CD1c-positive myeloid dendritic cell (primary cell): ENCODE measurements at regions not wholly inside any gene's neighbourhood (a gene's known extent, or its start where the extent isn't known, plus 50 kb on each side); places are given as distances from the start of the nearest gene placed in this dataset.

Experiments
- DNase-seq: peaks from one replicate; pipeline ENCODE4 v3.0.0-alpha.2; 2016; ENCODE audit errors: extremely low spot score

DNA sequence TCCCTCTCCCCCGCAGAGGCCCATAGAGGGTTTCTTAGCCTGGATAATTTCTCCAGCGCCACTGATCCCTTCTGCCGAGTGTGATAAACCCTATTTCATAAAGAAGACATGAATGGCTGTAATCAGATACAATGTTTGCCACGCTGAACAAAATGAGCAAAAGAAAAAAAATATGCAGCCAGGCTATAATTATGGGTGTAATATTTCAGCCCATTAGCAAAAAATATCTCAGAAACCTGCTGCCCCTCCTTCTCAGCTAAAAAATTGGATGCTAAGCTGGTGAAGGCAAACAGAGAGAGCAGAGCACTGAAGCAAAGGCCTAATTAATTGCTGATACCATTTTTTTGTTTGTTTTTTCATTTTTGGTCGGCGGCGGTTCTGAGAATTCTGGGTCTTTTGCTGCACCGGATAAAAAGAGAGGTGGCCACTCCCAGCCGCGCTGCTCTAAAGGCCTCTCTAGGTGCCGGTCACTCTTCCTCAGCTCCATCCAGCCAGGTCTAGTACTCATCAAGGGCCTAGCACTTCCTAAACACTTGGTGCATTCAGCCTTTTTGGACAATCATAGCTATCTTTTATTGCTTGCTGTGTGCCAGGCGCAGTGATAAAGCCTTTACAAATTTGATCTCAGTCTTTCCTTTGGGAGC is 128.7 kb upstream of the TLE3 start:
- no peak for DNase-seq

GRCh38 chr15:70225416-70225815 is 127.7 kb upstream of the TLE3 start:
- DNase-seq: no peak

GRCh38 chr15:70222606-70223005 is 124.9 kb upstream of the TLE3 start:
- DNase-seq: no peak

DNA sequence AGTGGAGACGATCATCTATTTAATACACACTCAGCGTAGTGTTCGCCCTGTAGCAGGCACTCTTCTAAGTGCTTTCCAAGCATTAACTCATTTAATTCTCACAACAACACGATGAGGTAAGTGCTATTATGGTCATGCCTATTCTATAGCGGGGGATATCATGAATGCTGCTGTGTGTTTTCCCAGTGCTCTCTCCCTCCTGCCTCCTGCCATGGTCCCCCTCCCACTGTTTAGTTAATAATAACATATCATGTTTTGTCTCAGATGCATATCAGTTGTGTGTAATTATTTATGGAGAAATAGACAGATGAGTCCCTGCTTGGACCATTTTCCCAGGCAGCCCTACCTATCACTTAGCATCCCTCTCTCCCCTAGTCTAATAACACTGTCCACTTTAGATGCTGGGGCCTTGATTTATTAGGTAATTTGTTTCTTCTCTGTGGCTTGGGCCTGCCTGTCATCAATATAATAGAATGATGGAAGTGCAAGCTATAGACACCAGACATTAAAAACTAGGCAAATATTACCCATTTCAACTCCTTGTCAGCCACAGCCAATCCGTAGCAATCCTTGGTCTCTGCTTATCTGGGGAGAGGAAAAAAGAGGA is 122.9 kb upstream of the TLE3 start:
- DNase-seq: no peak

DNA sequence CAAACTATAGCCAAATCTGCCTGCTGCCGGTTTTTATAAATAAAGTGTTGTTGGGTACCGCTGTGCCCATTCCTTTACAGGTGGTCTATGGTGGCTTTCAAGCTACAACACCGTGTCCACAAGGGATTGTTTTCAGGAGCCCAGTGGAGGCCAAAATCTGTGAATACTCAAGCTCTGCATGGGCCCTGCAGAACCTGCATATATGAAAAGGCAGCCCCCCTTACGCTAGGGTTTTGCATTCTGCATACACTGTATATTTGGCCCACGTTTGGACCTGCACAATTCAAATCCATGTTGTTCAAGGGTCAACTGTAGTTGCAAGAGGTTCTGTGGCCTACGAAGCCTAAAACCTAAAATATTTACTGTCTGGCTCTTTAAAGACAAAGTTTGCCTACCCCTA is 122.2 kb upstream of the TLE3 start:
- no peak for DNase-seq

DNA sequence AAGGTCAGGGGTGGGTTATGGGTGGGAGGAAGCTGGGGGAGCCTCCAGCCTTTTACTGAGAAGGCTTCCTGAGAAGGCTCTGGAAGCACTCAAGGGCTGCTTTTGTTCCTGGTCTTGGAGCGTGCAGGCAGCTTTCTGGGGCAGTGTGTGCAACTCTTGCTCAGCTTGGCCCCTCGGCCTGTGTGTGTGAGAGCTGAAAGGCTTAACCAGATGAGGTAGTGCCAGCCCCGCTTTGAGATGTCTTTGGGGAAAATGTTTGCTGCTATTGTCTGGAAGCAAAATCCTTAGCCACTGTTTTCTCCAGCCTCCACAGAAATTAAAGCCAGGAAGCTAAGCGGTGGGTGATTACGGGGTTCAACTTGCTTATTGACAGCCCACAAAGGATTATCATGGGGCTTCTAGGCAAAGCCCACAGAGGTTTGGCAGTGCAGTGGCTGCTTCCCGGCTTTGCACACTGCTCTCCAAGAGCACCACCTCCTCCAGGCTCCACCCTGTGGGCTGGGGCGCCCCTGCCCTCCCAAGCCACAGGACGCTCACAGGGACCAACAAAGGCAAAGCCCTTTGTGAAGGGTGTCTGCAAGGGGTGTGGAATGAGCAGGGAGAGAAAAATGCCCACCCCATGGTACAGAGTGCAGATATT is 121.7 kb upstream of the TLE3 start:
- DNase-seq: no peak

DNA sequence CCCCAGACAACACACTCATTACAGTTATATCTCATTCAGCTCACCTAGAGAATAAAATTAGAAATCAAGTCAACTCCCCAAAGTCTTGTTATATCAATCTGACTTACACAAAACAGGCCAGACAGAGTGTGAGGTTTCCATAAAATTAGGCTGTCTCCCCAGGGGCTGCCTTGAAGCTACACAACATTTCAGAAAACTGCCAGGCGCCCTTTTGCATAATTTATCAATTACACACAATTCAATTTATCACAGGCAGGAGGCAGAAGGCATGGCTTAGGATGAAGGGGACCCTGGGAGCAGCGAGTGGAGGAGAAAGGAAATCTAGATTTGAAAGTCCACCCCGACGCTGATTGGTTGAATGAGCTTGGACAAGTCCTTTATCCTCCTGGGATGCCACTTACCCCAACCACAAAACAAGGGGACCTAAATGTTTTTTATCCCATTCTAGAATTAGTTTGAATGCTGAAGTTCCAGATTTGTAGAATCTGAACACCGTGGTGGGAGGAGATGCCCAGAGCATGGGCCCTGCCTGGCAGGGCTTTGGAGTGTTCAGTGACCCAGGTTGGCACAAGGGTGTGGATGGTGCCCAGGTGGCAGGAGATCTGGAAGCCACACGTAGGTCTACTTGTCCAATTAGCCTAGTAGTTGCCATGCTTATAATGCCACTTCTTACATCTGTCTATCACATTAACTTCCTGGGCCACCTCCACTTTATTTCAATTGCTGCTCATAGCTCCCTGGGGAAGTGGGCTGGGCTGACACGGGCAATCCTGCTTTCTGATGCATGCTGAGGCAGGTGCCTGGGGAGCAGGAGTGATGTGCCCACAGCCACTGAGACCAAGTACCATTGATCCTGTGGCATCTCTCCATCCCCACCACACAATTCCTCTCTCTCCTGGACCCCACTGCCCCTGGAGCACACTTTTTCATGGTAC is 119.8 kb upstream of the TLE3 start:
- DNase-seq: no peak

DNA sequence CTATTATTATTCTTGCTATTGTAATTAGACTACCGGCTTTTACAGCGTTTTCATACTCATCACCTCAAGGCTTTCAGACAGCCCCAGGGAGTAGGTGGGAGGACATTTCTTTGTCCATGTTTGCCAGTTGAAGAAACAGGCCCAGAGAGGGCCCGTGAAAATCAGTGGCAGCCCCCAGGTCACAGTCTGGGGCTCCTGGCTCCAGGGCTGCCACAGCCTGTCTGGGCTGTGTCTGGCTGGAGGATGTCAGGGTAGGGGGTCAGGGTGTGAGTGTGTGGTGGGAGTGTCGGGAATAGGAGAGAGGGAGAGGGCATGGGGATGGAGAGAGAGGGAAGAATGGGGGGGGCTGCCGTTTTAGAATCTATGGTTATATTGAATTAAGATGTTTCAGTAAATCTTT is 118.2 kb upstream of the TLE3 start:
- DNase-seq: no peak

DNA sequence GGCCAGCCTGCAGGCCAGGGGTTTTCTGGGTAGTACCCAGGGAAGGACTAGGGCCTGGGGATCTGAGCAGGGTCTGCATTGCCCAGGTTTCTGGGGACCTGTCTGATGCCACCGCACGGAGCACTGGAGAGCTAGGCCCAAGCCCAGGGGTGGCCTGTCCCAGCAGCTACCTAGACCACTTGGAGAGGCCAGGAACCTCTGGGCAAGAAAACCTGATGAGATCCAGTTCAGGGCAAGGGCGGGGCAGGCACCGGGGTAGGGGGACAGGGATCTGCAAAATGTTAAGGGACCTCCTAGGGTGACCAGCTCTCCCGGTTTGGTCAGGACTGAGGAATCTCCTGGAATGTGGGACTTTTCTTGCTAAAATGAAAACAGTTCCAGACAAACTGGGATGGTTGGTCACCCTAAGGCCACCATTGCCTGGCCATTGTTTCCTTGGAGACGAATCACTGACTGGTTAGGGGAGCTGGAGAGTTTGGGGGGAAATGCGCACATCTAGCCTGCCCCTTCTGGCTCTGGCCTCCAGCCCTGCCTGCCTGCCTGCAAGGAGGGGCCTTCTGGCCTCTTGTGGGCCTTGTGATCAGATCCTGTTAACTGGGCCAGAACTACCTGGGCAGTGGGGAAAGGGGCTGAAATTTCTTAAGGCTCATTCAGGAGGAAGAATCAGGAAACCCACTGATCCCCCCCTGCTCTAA is 117.4 kb upstream of the TLE3 start:
- DNase-seq: no peak

DNA sequence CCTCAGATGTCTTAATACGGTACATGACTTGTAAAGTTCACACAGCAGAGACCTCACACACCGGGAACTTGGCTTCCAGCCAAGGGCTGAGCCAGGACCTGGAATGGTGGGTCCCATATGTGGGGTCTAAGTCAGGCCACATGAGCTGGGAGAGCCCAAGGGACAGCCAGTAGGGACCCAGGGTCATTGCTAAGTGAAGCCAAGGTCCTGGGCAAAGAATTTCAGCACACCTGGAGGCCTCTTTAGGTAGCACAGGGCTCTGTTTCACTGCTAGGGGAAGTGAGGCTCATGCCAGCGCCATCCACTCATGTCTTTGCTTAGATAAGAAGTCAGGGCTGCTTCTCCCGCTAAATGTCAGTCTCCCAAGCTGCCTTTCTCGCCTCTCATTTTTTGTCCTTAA is 116.6 kb upstream of the TLE3 start:
- no peak for DNase-seq

DNA sequence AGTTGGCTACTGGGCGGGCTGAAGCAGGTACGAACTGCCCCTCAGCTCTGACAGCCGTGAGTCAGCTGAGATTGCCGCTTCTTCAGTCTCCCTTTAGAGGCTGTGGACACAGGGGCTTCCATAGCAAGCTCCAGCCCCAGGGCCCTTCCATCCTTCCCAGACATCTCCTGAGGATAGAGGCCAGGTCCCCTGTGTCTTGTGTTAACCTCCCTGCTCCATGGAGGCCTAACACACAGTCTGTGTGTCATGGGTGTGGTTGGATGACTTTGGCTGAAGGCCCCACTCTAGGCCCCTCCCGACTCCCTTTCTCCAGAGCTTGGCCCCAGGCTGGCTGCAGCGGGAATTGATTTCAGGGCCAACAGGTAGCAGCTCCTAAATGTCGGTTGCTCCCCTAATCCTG is 116.1 kb upstream of the TLE3 start:
- no peak for DNase-seq

DNA sequence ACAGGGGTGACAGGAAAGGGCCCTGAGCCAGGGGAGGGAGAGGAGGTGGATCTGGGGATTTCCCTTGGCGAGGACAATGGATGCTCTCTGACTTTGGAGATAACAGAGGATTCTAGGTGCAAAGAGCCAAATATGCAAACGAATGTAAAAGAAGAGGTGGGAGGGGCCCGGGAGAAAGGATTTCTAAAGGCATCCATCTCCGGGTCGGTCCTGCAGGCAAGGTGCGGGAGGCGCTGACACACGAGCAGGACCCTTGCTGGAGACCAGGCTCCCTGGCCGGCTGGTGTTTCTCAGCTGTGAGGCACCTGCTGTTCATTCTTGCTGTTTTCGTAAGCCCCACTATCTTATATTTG is 115.2 kb upstream of the TLE3 start:
- DNase-seq: no peak

DNA sequence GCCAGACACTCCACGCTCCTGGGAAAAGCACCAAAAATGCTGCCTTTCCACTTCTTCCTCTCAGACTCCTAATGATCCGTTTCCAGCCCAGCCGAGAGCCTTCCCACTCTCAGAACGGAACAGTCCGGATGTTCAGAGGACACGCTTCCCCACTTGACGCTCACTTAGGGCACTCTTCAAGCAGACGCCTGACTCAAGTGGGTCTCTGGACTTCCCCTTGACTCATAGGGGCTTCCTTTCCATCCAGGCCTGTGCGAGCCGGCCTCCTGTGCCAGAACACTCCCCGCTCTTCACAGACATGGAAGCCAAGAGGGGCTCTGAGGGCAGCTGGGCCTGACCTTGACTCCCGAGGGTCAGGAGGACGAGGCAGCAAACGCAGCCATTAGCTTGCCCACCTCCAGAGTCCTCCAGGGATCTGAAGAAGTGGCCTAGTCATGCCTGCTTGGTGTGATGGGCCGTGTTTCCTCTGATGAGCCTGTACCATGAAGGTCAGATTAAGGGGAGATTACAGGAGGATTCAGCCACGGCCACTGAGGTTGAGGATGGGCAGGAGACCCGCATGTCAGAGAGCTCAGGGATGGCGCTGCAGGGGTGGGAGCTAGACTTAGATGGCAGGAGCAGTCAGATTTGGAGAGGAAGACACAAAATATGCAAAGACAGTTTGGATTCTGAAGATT is 114.7 kb upstream of the TLE3 start:
- DNase-seq: no peak

DNA sequence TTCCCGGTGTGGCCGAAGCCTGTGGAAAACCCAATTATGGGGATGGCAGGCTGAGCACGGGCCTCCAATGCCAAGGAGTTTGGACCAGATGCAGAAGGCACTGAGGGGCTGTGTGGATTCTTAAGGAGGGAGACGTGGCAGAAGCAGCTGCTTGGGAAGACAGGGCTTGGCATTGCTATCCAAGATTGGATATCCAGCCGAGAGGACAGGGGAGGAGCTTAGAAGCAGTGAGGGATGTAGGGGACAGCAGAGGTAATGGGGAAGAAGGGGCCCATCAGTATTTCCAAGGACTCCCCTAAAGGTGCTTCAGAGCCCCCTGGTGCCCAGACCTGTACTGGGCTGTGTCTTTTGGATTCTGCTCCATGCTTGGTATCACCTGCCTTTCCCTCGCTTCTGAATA is 112.8 kb upstream of the TLE3 start:
- DNase-seq: no peak

- DNase-seq: no peak
Measured at GRCh38 chr15:70210076-70210475, 112.4 kb upstream of the TLE3 start.

- no peak for DNase-seq
Measured at GRCh38 chr15:70209499-70209898, 111.8 kb upstream of the TLE3 start.

GRCh38 chr15:70208332-70208731 is 110.6 kb upstream of the TLE3 start:
- DNase-seq: no peak

DNA sequence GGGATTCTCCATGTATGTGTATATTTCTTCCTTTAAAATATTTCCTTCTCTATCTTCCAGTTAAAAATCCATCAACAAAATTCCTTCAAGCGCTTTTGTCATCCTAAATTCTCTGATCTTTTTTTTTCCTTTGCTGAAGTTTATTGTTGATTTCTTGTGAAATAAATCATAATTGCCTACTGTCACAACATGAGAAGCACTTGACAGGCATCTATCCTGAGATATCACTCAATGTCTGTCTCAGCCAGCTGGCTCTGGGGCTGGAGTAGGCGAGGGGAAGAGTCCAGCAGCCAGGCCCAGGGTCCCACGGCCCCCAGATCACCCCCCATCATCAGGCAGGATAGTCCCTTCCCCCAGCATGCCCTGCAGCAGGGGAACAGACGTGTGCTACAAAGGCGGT is 109.0 kb upstream of the TLE3 start:
- no peak for DNase-seq

DNA sequence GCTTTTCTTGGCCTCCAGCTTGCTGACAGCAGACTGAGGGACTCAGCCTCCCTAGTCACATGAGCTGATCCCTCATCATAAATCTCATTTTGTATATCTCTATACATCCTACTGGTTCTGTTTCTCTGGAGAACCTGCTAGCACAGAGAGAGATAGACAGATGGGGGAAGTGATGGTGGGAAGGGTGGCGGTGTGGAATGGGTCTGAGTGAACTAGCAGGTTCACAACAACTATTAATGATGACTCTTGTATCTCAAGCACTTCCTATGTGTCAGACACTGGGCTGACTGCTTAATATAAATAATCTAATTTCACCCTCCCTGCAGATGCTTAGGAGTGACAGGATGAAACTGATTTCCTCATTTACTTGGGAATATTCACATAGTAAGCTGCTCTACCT is 106.9 kb upstream of the TLE3 start:
- DNase-seq: no peak

- no peak for DNase-seq
Measured at GRCh38 chr15:70203981-70204560, 106.4 kb upstream of the TLE3 start.

- no peak for DNase-seq
Measured at GRCh38 chr15:70202756-70203155, 105.0 kb upstream of the TLE3 start.
